ENCODE measurements at regions not wholly inside any gene's neighbourhood (a gene's known extent, or its start where the extent isn't known, plus 50 kb on each side); places are given as distances from the start of the nearest gene placed in this dataset.

- intact Hi-C loops (cut with DNase I): no loop called here
- DNase-seq: no peak
- no peak for ATAC-seq
These were observed 137.7 kb upstream of the POM121L12 start for GRCh38 chr7:52897713-52898112.

GRCh38 chr7:52897288-52897687 lies 138.1 kb upstream of the POM121L12 start:
- TF ChIP-seq CTCF (IDR thresholded peaks at IDR 0.05): no peak
- intact Hi-C loops (cut with DNase I): no loop called here
- Histone ChIP-seq H3K4me1 (no peaks in the 10 kb centered on the region), H3K4me3 (no peak overlapping the region), H3K27me3 (no peaks in the 10 kb centered on the region), H3K27ac (no peak overlapping the region), H3K36me3 (no peaks in the 10 kb centered on the region), H3K9me3 (no peaks in the 10 kb centered on the region)
- ATAC-seq: no peak
- no peak for DNase-seq

More at GRCh38 chr7:52897713-52898112, 137.7 kb upstream of the POM121L12 start:
- H3K4me1 ChIP-seq: no peaks in the 10 kb centered on the region
- H3K4me3 ChIP-seq: no peak overlapping the region
- no peaks in the 10 kb centered on the region for H3K27me3 ChIP-seq
- no peak overlapping the region for H3K27ac ChIP-seq
- H3K36me3 ChIP-seq: no peaks in the 10 kb centered on the region
- TF ChIP-seq CTCF (IDR thresholded peaks at IDR 0.05): no peak
- H3K9me3 ChIP-seq: no peaks in the 10 kb centered on the region

GRCh38 chr7:52877240-52877639 lies 158.2 kb upstream of the POM121L12 start:
- ATAC-seq: no peak
- intact Hi-C loops (cut with DNase I): no loop called here
- H3K27me3 ChIP-seq: no peaks in the 10 kb centered on the region

GRCh38 chr7:52876402-52876801 lies 159.0 kb upstream of the POM121L12 start:
- H3K27me3 ChIP-seq: no peaks in the 10 kb centered on the region
- H3K36me3 ChIP-seq: no peaks in the 10 kb centered on the region
- no peaks in the 10 kb centered on the region for H3K4me1 ChIP-seq
- H3K9me3 ChIP-seq: peaks cover 5% of the 10 kb centered on the region
- no peak overlapping the region for H3K4me3 ChIP-seq
- ATAC-seq (no peak), DNase-seq (no peak)
- intact Hi-C loops (cut with DNase I): no loop called here
- no peak overlapping the region for H3K27ac ChIP-seq
- no peak for TF ChIP-seq CTCF (IDR thresholded peaks at IDR 0.05)

More at GRCh38 chr7:52877240-52877639, 158.2 kb upstream of the POM121L12 start:
- Histone ChIP-seq H3K36me3 (no peaks in the 10 kb centered on the region), H3K4me3 (no peak overlapping the region), H3K27ac (no peak overlapping the region), H3K9me3 (peaks cover 5% of the 10 kb centered on the region), H3K4me1 (no peaks in the 10 kb centered on the region)
- no peak for TF ChIP-seq CTCF (IDR thresholded peaks at IDR 0.05)
- no peak for DNase-seq

- no peak overlapping the region for H3K4me3 ChIP-seq
- TF ChIP-seq CTCF (IDR thresholded peaks at IDR 0.05): no peak
- no peaks in the 10 kb centered on the region for H3K4me1 ChIP-seq
- no peak for ATAC-seq
- no peaks in the 10 kb centered on the region for H3K27me3 ChIP-seq
- no peaks in the 10 kb centered on the region for H3K36me3 ChIP-seq
- H3K27ac ChIP-seq: no peak overlapping the region
- no peak for DNase-seq
- peaks cover 5% of the 10 kb centered on the region for H3K9me3 ChIP-seq
- intact Hi-C loops (cut with DNase I): no loop called here
These were observed 171.8 kb upstream of the POM121L12 start for GRCh38 chr7:52863652-52864051.

GRCh38 chr7:52862321-52862720 lies 173.1 kb upstream of the POM121L12 start:
- intact Hi-C loops (cut with DNase I): no loop called here
- H3K9me3 ChIP-seq: peaks cover 5% of the 10 kb centered on the region
- ATAC-seq: no peak
- DNase-seq: no peak
- no peaks in the 10 kb centered on the region for H3K27me3 ChIP-seq
- no peak for TF ChIP-seq CTCF (IDR thresholded peaks at IDR 0.05)
- no peak overlapping the region for H3K27ac ChIP-seq
- H3K4me3 ChIP-seq: no peak overlapping the region
- no peaks in the 10 kb centered on the region for H3K4me1 ChIP-seq
- no peaks in the 10 kb centered on the region for H3K36me3 ChIP-seq
